ELR (cell line): ENCODE measurements at regions not wholly inside any gene's neighbourhood (a gene's known extent, or its start where the extent isn't known, plus 50 kb on each side); places are given as distances from the start of the nearest gene placed in this dataset.

Experiments used
- DNase-seq: peaks from one replicate; pipeline ENCODE4 v3.0.0-alpha.2; 2015; ENCODE audit warnings: low read depth

DNA sequence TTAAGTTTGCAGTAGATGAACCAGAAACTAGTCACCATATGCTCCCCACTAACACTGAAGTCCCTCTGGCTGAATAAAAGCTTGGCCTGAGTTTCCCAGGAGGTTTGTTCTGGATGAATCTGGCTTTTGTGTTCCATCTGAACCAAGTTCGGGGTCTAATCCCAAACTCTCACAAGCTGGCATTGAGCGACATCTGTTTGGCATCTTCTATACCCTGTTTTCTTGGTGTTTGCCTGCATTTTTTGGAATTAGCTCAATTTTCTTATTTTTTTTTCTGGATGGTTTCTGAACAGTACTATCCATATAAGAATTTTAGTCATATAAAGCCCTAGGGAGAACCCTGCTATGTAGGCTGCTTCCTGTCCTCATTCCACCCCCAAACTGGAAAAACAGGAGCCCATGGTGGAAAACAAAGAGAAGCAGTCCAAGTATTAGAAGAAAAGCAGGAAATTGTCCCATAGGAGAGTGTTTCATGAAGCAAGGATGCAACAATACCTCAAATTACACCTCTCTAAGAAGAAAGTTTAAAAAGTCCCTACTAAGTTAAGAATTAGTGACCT lies 737.1 kb downstream of the DHX35 start:
- DNase-seq: no peak

DNA sequence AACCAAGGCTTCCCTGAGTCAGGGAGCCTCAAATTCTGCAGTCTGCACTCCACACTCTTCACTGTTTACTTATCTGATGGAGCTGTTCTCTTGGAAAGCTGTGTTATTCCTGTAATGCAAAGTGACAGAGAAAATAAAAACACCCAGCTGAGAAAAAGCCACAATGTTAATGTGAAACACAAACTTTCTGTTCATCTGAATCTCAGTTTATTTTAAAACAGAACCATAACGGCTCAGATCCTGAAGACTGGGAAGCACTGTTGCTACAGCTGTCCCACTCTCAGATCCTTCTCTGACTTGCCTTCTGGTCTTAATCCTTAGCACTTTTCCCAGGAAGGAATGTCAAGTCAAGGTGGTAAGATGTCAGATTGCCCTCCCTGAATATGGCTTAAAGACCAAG lies 736.6 kb downstream of the DHX35 start:
- no peak for DNase-seq

DNA sequence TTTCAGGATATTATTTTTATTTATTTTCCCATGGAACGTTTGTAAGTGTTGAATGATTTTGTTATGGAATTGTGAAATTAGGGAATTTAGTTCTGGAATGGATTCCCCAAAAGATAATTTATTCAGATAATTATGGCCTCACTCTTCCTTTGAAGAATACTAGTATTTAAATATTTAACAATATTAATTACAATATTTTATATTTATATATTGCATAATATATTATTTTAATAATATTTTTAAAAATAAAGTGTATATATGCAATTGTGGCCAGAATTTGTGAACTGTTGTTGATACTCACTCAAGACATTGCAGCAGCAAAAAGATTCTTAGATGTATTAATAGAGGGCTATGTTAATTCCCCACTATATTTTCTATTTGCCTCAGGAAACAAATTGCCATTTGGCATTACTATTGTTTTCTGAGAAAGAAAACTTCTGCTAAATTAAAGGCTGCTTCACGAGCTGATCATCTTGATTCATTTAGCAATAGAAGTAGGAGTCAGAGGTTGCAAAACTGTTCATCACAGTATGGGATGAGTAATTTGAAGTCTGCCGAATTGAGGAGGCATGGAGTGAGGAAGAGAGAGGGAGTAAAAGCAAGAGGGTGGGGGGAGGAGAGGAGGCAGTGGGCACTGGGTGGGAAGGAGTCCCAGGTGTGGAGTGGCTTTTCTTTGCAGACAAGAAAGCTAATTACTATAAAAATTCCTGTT lies 729.2 kb downstream of the DHX35 start:
- DNase-seq: no peak

DNA sequence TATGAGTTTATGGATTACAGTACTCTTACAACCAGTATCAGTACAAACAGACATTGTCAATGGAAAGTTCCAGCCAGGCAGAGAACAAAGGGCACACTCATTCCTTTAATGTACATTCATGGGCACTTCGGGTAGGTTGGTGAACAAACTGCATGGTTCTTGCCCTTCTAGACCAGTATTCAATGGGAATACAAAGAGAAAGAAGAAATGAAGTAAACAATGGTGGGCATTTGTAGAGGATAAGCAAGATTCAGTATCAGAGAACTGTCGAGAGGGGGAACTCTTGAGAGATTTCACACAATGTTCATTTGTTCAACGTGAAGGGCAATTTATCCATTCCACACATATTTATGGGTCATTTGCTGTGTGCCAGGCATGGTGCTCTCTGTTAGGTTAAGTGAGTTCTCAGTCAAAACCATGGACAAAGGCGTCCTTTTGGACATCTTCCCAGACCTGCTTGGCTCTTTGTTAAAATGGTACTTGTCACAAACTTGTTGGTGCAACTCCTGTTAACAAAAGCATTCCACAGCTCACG lies 714.8 kb downstream of the DHX35 start:
- DNase-seq: peak; percentile 34

DNA sequence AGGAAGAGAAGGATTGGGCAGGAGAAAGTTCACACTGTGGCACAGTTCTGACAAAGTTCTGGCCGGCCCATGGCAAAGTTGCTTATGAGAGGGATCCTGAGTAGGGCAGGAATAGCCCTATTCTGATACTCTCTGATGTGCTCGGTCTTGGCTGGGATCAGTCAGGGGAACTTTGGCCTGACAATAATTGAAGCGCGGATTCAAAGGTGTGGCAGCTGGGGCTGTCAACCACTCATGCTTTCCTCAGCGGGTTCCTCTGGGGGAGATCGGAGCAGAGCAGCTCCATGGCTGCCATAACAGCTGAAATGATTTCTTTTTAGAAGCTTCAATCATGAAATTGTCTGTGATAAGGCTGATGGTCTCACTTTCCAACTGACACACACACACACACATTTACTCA lies 714.1 kb downstream of the DHX35 start:
- DNase-seq: no peak

DNA sequence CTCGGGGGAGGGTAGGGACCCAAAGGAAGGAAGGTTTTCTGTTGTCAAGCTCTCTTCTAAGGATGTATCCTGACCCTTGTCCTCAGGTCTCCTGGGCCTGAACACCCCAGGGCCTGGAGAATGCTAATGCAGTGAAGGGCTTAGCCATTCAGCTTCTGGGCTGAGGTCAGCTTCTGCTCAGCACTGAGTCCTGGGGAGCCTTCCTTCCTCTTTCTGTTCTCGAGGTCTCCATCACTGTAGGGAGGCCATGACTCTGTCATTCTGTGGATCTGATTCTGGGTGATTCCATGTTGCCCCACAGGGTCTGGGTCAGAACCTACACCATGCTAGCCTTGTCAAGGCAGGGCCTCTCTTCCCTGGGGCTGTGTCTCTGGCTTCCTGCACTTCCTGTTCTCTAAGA lies 712.7 kb downstream of the DHX35 start:
- no peak for DNase-seq

DNA sequence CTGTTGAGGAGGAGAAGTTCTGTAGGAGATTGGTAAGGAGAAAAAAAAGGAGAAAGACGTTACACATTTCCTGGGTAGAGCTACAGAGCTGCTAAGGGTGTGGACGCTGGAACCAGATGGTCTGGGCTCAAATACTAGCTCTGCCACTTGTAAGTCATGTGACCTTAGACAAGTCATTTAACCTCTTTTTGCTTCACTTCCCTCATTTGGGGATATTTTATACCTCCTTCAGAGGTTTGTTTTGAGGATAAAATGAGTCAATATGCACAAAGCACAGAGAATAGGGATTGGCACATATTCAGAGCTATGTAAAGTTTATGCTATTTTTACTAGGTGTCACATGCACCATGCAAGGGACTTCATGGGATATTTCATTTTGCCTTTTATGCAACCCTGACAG lies 708.8 kb downstream of the DHX35 start:
- DNase-seq: no peak

DNA sequence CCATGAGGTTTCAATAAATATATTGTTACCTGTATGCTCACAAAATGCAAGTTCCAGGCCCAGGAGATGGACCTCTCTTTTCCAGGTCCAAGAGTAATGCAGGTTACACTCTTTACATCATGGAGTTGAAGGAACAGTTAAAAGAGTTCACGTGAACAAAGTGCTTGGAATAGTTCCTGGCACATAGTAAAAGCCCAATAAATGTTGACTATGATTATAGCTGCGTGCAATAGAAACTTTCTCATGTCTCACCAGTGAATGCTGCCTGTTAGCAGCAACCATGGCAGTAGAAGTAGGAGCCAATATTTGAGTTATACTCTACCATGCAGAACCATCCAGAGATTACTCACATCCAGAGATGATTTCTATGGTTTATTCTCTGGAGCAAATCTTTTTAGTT lies 707.5 kb downstream of the DHX35 start:
- no peak for DNase-seq

DNA sequence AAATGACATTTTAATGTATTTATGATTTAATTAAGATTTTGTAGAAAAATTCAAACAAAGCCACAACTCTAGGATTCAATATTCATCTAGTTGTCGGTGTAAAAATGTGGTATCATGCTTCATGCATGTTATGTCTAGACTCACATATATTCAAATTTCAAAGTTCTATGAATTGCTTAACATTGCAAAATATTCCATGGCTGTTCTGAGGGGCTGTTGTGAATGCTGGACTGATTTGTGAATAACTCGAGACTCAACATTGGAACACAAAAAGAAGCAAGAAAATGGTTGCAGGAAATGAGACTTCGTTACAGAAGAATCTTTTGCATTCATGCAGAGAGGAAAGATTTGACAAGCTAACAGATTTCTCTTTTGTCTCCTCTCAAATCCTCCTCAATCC lies 705.9 kb downstream of the DHX35 start:
- DNase-seq: no peak

DNA sequence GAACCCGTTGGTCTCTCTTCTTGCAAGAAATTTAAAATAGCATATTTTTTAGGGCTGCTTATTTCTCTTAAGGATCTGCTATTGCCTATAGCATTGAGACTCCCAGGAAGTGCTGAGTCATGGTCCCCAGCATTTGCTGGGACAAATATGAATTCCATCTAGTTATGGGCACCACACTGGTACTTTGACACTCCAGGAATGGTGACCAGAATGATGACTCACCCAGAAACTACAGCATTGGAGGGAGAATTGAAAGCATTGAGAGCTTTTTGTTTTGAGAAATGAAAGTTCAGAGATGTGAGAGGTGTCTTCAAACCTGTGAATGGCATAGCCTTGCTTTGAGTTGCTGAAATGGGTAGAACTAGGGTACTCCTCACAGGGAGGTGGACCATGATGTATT lies 699.7 kb downstream of the DHX35 start:
- DNase-seq: peak; percentile 38

DNA sequence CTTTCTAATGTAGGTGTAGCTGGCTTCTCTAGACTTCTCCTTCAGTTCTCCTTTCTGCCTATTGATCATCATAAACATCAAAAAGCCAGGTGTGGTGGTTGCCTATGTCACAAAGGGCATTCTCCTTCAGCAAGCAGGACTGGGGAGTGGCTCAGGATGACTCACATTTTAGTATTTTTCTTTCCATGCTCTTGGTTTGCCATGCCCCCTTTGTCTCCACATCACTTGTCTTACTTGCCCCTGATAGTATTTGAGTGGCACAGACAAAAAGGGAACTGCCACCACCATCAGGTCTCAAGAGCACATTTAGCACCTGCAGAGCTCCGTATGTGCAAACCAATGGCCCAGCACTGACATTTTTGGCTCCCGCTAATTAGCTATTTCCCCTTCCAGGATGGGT lies 698.8 kb downstream of the DHX35 start:
- no peak for DNase-seq

DNA sequence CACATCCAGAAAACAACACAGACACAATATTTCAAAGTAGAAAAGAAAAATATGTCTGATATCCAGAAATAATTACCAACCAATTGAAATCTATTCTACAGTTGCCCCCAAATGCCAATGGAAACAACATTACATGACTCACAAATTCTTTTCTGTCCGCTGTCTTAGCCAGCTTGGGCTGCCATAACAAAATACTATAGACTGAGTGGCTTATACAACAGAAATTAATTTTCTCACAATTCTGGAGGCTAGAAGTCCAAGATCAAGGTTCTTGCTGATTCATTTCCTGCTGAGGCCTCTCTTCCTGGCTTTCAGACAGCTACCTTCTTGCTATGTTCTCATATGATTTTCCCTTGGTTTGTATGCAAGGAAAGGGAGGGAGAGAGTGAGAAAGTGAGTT lies 698.1 kb downstream of the DHX35 start:
- DNase-seq: peak; percentile 9

DNA sequence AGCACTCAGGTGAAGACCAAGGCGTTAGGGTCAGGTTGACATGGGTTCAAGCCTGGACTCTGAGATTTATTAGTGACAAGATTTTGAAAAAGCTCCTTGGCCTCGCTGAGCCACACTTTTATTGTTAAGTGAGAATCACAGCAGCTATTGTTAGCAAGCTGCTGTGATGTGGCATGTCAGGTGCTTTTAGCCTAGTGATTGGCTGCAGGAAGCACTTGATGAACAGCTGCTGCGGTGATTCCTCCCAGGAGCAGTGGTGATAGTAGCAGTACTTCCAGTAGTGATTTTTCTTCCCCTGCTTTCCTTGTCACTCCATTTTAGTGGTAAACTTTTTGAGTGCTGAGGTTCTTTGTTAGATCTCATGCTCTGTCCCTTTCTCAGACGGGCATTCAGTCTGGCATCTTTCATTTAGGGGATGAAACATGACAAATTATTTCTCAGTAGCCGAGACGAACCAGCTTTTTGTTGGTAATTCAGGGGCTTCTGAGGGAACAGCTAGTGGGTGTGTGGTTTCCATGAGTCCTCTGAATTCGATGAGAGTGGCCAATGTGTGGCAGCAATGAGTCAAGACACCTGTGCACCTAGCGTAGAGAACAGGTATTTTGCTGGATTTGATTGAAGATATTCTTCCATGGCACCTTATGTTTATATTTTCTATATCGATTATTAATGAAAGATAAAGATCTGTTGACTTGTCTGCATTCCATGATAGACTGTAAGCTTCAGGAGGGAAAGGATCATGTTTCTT lies 696.7 kb downstream of the DHX35 start:
- DNase-seq: no peak

DNA sequence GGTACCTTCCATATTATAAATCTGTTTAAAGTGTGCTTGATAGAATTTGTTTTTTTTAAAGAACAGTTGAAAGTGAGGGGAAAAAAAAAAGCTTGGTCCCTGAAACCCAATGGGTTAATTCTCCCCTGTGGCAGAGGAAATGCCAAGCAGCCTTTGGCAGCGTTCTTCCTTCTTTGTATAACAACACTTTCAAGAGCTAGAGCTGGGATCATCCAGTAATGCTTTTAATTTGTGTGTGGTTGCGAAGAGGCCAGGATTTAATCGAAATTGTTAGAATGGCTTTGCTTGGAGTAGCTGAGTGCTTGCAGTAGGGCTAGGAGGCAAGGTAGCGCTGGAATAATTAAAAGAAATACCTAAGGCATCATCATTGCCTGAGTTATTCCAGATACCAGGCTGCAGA lies 692.0 kb downstream of the DHX35 start:
- DNase-seq: no peak

DNA sequence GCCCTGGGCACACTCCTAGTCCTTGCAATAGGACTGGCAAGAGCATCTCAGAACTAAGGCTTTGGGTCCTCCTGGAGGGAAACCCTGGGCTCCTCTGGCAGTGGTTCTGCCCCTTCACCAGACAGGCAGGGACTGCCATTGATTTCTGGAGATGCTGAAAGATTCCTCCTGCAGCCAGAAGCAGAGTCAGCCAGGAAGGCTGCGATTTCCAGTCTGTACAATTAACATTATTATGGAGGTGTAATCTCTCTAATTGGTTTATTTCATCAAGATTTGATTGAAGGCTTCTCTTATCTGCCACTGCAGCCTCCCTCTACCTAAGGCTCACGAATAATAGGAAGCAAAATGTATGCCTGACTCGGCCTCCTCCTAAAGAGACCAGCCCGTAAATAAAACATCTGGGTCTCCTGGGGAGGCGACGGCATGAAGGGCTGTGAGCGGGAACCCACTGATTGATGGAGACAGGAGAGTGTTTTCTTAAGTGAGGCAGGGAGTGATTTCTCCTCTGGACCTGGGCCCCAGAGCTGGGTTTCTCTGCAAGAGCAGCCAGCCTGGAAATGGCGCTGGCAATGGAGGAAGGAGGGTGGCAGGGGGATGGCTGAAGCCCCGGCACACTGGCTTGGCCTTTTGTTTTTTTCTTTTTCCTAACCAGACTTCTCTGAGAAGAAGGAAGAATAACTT lies 689.6 kb downstream of the DHX35 start:
- no peak for DNase-seq

DNA sequence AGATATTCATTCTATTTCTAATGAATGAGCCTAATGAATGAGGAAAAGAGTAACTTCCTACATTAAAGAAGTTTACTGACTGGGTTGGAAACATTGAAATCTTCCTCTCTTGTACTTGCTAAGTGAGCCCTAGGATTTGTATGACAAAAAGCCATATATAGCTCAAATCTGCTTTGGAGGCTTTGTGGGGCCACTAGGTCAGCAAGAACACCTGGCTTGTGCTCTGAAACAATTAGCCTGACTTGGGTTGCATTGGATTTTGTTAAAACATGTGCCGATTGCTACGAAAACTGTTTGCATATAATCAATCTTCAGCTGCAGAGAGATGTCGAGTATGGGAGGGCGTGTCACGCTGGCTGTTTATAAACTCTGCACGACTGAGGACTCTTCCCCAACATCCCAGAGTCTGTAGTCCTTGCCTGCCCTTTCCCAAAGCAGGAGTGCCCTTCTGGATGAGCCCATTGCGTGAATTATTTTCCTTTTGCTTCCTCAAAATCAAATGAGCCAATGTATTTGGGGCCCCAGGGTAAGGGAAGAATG lies 684.8 kb downstream of the DHX35 start:
- DNase-seq: no peak

DNA sequence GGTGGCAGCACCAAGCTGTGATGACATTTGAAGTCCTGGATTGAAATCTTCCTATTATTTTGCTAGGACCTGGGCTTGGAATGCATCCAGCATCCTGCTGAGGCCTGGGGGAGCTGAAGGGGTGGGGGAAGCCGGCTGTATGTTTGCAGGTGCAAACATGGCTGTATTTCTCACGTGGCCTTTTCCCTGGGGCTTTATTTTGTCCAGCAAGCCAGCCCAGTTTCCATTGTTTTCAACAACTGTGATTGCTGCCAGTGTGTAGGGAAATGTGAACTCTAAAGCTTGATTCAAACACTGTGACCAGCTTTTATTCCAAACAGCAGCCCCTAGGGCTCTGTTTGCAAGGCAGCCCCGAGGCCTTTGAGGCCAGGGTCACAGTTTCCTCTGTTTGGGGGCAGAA lies 683.0 kb downstream of the DHX35 start:
- DNase-seq: no peak

DNA sequence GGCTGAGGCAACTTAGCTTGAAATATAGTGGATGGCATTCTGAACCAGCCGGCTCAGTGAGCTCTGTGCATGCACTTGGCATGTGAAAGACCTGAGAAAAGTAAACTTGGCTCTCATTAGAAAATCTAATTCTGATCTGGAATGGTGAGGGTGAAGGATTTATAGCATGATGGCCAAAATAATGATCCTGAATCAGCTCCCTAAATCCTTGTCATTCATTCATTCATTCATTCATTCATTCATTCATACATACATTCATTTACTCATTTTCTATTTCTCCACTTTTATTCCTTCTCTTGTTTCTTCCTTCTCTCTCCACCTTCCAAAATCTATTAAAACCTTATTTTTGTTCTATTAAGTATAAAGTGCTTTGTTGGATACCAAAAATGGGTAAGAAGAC lies 681.1 kb downstream of the DHX35 start:
- DNase-seq: no peak

DNA sequence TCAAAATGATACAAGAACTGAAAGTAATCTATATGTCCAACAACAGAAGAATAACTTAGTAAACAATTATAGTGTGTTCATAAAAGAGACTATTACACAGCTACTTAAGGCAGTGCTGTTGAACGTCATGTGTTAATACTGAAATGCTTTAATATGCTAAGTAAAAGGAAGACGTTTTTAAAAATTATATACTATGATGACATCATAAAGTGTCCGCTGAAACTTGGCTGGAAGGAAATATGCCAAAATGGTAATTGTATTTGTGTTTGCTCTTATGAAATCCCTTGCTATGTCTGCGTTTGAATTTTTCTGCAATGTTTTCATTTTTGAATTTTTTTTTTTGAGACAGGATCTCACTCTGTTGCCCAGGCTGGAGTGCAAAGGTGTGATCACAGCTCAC lies 679.3 kb downstream of the DHX35 start:
- no peak for DNase-seq

DNA sequence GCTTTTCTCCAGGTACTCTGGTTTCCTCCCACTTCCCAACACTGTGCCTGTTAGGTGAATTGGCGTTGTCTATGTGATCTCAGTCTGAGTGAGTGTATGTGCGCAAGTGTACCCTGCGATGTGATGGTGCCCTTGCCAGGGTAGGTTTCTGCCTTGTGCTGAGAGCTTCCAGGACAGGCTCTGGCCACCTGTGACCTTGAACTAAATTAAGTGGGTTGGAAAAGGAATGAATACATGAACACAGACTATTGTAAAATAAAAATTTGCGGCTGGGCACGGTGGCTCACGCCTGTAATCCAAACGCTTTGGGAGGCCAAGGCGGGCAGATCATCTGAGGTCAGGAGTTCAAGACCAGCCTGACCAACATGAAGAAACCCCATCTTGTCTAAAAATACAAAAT lies 678.0 kb downstream of the DHX35 start:
- DNase-seq: no peak

DNA sequence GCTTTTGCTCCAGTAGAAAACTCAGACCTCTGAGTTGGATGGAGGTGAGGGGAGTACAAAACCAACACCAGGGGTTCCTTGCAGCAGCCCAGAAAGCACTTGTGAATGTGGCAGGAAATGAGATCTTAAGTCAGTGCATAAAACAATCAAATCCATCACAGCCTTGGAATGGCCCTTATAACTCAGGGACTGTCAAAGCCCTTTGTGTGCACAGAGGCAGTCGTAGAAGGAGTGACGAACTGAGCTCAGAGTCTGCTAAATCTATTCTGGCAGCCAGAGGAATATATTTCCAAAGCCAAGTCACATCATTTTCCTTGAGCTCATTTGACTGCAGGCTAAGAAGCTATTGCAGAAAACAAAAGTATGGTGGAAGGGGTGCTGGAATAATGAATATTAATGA lies 676.6 kb downstream of the DHX35 start:
- no peak for DNase-seq

DNA sequence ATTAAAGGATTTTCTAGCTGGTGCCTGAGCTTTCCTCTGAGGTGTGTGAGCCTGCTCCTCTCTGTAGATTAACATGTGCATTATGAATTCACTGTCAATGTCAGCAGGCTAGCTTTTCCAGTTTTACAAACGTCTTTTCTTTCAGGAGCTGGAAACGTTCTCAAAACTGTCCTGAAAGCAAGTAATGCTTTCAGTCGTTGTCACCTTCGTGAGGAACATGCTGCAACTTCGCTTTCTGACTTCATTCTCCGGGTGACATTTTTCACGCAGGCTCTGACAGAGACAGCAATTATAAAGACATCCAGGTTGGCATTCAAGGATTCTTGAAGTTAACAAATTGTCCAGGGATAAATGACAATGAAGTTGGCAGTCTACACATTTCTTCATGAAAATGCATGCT lies 671.5 kb downstream of the DHX35 start:
- DNase-seq: no peak

DNA sequence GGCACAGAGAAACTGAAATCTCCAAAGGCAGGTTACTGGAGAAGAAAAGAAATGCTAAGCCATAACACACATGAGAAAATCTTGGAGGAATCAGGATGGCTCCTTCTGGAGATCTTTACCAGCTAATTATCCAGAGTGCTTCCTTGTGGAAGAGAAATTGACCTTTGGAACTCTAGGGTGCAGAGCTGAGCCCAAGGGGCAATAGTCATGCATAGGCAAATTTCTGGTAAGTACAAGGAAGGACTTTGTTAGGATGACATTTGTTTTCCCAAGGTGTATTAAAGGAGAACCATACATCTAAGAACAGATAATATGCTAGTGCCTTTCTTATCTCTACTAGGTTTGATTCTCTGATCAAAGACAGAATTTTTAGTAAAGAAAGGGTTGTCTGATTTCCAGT lies 670.6 kb downstream of the DHX35 start:
- no peak for DNase-seq
